ENCODE measurements at regions not wholly inside any gene's neighbourhood (a gene's known extent, or its start where the extent isn't known, plus 50 kb on each side); places are given as distances from the start of the nearest gene placed in this dataset.

GRCh38 chr7:155996718-155997280 is 184.5 kb upstream of the SHH start:
- no peak for DNase-seq
- 14 to 27% (median 22%) methylated on average over 12 of the region's 12 CpGs for WGBS, 5 donors
- intact Hi-C loops (cut with DNase I; ENCODE audit: low total_unique reads), result no loop called here
- H3K4me3 ChIP-seq, result no peak overlapping the region
- H3K27me3 ChIP-seq (replicated peaks in 1 of 7), result peaks cover 0 to 43% (median 0%) of the 10 kb centered on the region in 7 donors
- peaks cover 0 to 5% (median 0%) of the 10 kb centered on the region in 6 donors for H3K4me1 ChIP-seq
- H3K36me3 ChIP-seq, result no peaks in the 10 kb centered on the region
- H3K27ac ChIP-seq, result no peak overlapping the region
- TF ChIP-seq CTCF (IDR thresholded peaks at IDR 0.05 in 8 of 11, conservative IDR thresholded peaks at IDR 0.05 in 3 of 11) (no peak), POLR2A (IDR thresholded peaks at IDR 0.05) (no peak), POLR2AphosphoS5 (IDR thresholded peaks at IDR 0.05) (no peak)
- H3K9me3 ChIP-seq, result no peaks in the 10 kb centered on the region

DNA sequence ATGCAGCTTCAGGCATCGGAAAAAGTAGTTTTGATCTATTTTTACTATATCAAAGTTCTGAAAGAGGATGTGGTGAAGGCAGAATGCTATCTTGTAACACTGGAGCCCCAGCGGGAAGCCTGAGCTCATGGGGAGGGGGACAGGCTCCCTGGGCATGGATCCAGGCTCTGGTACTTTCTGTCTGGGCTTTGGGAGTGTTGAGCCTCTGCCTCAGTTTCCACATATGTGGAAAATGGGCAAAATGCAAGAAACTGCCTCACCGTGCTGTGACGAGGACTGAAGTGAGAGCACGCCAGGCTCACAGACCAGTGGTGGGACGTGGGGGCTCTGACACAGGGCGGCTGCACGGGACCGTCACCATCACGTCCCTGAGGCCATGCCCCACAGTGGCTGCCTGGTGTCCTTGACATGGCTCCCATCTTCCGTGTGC is 182.9 kb upstream of the SHH start:
- Histone ChIP-seq H3K9me3 (peaks cover 0 to 4% (median 0%) of the 10 kb centered on the region in 8 donors), H3K27me3 (replicated peaks in 1 of 7) (peaks cover 0 to 43% (median 0%) of the 10 kb centered on the region in 7 donors), H3K27ac (no peak overlapping the region), H3K4me3 (no peak overlapping the region), H3K4me1 (peaks cover 0 to 5% (median 0%) of the 10 kb centered on the region in 6 donors), H3K36me3 (no peaks in the 10 kb centered on the region)
- no peak for TF ChIP-seq CTCF (IDR thresholded peaks at IDR 0.05 in 8 of 11, conservative IDR thresholded peaks at IDR 0.05 in 3 of 11)
- TF ChIP-seq POLR2A (IDR thresholded peaks at IDR 0.05), result no peak
- TF ChIP-seq POLR2AphosphoS5 (IDR thresholded peaks at IDR 0.05), result no peak
- 69 to 78% (median 73%) methylated on average over 10 to 11 of the region's 11 CpGs for WGBS, 5 donors
- intact Hi-C loops (cut with DNase I; ENCODE audit: low total_unique reads), result no loop called here
- no peak for DNase-seq

GRCh38 chr7:155994279-155994811 is 182.1 kb upstream of the SHH start:
- H3K9me3 ChIP-seq, result peaks cover 0 to 11% (median 0%) of the 10 kb centered on the region in 8 donors
- H3K36me3 ChIP-seq, result no peaks in the 10 kb centered on the region
- intact Hi-C loops (cut with DNase I; ENCODE audit: low total_unique reads), result no loop called here
- 70 to 78% (median 72%) methylated on average over 6 of the region's 6 CpGs for WGBS, 5 donors
- no peak for DNase-seq
- no peak overlapping the region for H3K27ac ChIP-seq
- H3K4me3 ChIP-seq, result no peak overlapping the region
- H3K4me1 ChIP-seq, result peaks cover 0 to 5% (median 0%) of the 10 kb centered on the region in 6 donors
- H3K27me3 ChIP-seq (replicated peaks in 1 of 7), result peaks cover 0 to 43% (median 0%) of the 10 kb centered on the region in 7 donors
- TF ChIP-seq POLR2AphosphoS5 (IDR thresholded peaks at IDR 0.05) (no peak), CTCF (IDR thresholded peaks at IDR 0.05 in 8 of 11, conservative IDR thresholded peaks at IDR 0.05 in 3 of 11) (no peak), POLR2A (IDR thresholded peaks at IDR 0.05) (no peak)

DNA sequence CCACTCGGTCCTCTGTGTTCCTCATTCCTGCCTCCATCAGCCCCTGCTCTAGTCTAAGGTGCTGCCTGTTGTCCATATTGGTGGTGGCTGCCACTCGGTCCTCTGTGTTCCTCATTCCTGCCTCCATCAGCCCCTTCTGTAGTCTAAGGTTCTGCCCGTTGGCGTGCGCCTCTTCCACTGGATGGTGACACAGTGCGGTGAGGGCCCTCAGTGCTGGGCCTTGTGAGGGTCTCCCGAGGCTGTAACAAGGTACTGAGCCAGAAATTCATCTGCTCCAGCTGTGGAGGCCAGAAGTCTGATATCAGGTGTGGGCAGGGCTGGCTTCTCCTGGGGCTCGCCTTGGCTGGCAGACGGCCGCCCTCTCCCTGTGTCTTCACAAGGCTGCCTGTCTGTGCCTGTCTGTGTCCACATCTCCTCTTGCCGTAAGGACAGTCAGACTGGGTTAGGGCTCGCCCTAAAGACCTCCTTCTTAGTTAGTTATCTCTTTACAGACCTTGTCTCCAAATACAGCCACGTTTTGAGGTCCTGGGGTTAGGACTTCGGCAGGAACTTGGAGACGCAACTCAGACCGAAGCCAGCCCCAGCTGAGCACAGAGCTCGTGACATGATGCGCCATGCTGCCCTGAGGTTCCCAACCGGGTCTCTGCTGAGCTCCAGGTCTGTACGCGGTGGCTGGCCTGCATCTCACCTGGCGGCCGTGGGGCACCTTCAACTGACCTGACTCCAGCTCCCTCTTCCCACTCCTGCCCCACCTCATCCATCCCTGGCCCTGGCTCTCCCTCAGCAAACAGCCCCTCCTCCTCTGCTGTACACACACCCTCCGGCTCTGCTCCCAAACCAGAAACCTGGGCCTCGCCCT is 181.4 kb upstream of the SHH start:
- H3K9me3 ChIP-seq, result peaks cover 0 to 11% (median 0%) of the 10 kb centered on the region in 8 donors
- DNase-seq, result no peak
- no peak overlapping the region for H3K27ac ChIP-seq
- peaks cover 0 to 36% (median 0%) of the 10 kb centered on the region in 7 donors for H3K27me3 ChIP-seq (replicated peaks in 1 of 7)
- no peak overlapping the region for H3K4me3 ChIP-seq
- TF ChIP-seq CTCF (IDR thresholded peaks at IDR 0.05 in 8 of 11, conservative IDR thresholded peaks at IDR 0.05 in 3 of 11) (no peak), POLR2A (IDR thresholded peaks at IDR 0.05) (no peak), POLR2AphosphoS5 (IDR thresholded peaks at IDR 0.05) (no peak)
- intact Hi-C loops (cut with DNase I; ENCODE audit: low total_unique reads), result no loop called here
- 86 to 91% (median 88%) methylated on average over 25 of the region's 25 CpGs for WGBS, 5 donors
- no peaks in the 10 kb centered on the region for H3K36me3 ChIP-seq
- peaks cover 0 to 5% (median 0%) of the 10 kb centered on the region in 6 donors for H3K4me1 ChIP-seq
